OCI-LY7 (cell line): ENCODE measurements at regions not wholly inside any gene's neighbourhood (a gene's known extent, or its start where the extent isn't known, plus 50 kb on each side); places are given as distances from the start of the nearest gene placed in this dataset.

Experiments used
- EZH2phosphoT487 ChIP-seq: fragments of 200-600 bp; sonication (generic); IDR thresholded peaks from 2 replicates; pipeline ENCODE4 v1.6.1; 2018; ENCODE audit warnings: low read depth, borderline replicate concordance, mild to moderate bottlenecking, mixed run types, antibody characterized with exemption, low read length, moderate library complexity, mixed read lengths
- TF ChIP-seq, protein P1 (sequence below): fragments of 200-600 bp; sonication (generic); conservative IDR thresholded peaks from 2 replicates; pipeline ENCODE4 v1.5.1; 2014; ENCODE audit warnings: mild to moderate bottlenecking, antibody characterized with exemption, low read length, moderate library complexity, mixed read lengths

DNA sequence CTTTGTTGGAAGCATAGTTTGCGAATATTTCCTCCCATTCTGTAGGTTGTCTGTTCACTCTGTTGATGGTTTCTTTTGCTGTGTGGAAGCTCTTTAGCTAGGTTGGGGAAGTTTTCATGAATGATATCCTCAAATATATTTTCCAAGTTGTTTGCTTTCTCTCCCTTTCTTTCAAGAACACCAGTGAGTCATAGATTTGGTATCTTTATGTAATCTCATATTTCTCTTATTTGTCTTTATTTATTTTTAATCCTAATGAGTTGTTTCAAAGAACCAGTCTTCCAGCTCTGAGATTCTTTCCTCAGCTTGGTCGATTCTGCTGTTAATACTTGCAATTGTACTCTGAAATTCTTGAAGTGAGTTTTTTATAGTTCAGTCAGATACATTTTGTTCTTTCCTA lies 628.0 kb upstream of the ID4 start:
- TF ChIP-seq, protein P1, sequence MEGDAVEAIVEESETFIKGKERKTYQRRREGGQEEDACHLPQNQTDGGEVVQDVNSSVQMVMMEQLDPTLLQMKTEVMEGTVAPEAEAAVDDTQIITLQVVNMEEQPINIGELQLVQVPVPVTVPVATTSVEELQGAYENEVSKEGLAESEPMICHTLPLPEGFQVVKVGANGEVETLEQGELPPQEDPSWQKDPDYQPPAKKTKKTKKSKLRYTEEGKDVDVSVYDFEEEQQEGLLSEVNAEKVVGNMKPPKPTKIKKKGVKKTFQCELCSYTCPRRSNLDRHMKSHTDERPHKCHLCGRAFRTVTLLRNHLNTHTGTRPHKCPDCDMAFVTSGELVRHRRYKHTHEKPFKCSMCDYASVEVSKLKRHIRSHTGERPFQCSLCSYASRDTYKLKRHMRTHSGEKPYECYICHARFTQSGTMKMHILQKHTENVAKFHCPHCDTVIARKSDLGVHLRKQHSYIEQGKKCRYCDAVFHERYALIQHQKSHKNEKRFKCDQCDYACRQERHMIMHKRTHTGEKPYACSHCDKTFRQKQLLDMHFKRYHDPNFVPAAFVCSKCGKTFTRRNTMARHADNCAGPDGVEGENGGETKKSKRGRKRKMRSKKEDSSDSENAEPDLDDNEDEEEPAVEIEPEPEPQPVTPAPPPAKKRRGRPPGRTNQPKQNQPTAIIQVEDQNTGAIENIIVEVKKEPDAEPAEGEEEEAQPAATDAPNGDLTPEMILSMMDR, result no peak
- no peak for TF ChIP-seq EZH2phosphoT487
